Endodermal cell (in vitro differentiated cells): ENCODE measurements at regions not wholly inside any gene's neighbourhood (a gene's known extent, or its start where the extent isn't known, plus 50 kb on each side); places are given as distances from the start of the nearest gene placed in this dataset.

Experiments used
- DNase-seq: peaks from one replicate; pipeline ENCODE4 v3.0.0-alpha.2; 2017
- H3K27ac ChIP-seq: 2 replicates; pipeline ENCODE4 v1.5.1; 2013; ENCODE audit warnings: mild to moderate bottlenecking, low read depth, low read length, moderate library complexity
- H3K27me3 ChIP-seq: 2 replicates; pipeline ENCODE4 v1.6.1; 2013; ENCODE audit warnings: mild to moderate bottlenecking, low read length, moderate library complexity; ENCODE audit not compliant: insufficient read depth, control insufficient read depth, poor library complexity, severe bottlenecking
- H3K36me3 ChIP-seq: 2 replicates; pipeline ENCODE4 v1.7.0; 2013; ENCODE audit warnings: mild to moderate bottlenecking, low read length, moderate library complexity; ENCODE audit not compliant: control insufficient read depth, insufficient read depth
- H3K4me1 ChIP-seq: one replicate; pipeline ENCODE4 v1.7.0; 2013; ENCODE audit warnings: low read length; ENCODE audit not compliant: control insufficient read depth, insufficient read depth
- H3K4me3 ChIP-seq: 2 replicates; pipeline ENCODE4 v1.5.1; 2013; ENCODE audit warnings: mild to moderate bottlenecking, low read length, moderate library complexity
- H3K9ac ChIP-seq: 2 replicates; pipeline ENCODE4 v1.6.1; 2013; ENCODE audit warnings: mild to moderate bottlenecking, low read length, moderate library complexity; ENCODE audit not compliant: poor library complexity, severe bottlenecking; ENCODE audit errors: extremely low read depth
- H3K9me3 ChIP-seq: 2 replicates; pipeline ENCODE4 v1.6.1; 2013; ENCODE audit warnings: mild to moderate bottlenecking, low read length, moderate library complexity; ENCODE audit not compliant: control insufficient read depth
- H3K27ac Mint-ChIP-seq: 2 replicates; pipeline ENCODE4 v1.8.0; 2020; ENCODE audit warnings: mixed read lengths
- H3K27me3 Mint-ChIP-seq: 2 replicates; pipeline ENCODE4 v1.8.0; 2021; ENCODE audit warnings: mild to moderate bottlenecking, mixed read lengths; ENCODE audit not compliant: insufficient read depth
- H3K36me3 Mint-ChIP-seq: 2 replicates; pipeline ENCODE4 v1.8.0; 2020; ENCODE audit warnings: low read depth, mixed read lengths
- H3K4me1 Mint-ChIP-seq: 2 replicates; pipeline ENCODE4 v1.8.0; 2020; ENCODE audit warnings: mixed read lengths
- H3K4me3 Mint-ChIP-seq: 2 replicates; pipeline ENCODE4 v1.8.0; 2020; ENCODE audit warnings: mild to moderate bottlenecking, moderate library complexity, mixed read lengths
- H3K9me3 Mint-ChIP-seq: 2 replicates; pipeline ENCODE4 v1.8.0; 2020; ENCODE audit warnings: mild to moderate bottlenecking, mixed read lengths
- CTCF ChIP-seq: fragments of 200-600 bp; sonication (generic); conservative IDR thresholded peaks from 2 replicates; pipeline ENCODE4 v1.5.0; 2021; ENCODE audit warnings: antibody characterized with exemption, mild to moderate bottlenecking
- WGBS, 2 experiments: methylation state at CpG; one replicate each; pipeline versions ENCODE4 v1.1.5 to v1.1.7; 2013; ENCODE audit warnings: missing lambda C conversion rate in 2 of 2, mixed read lengths in 1 of 2; ENCODE audit not compliant: insufficient coverage in 1 of 2, insufficient read length in 1 of 2; 5-methylcytosine and 5-hydroxymethylcytosine counted together

GRCh38 chr2:108133457-108133856 lies 106.3 kb upstream of the SULT1C3 start:
- Histone ChIP-seq H3K9ac (no peak overlapping the region), H3K9me3 (no peaks in the 10 kb centered on the region), H3K4me3 (no peak overlapping the region), H3K27me3 (no peaks in the 10 kb centered on the region), H3K4me1 (no peaks in the 10 kb centered on the region), H3K27ac (no peak overlapping the region), H3K36me3 (no peaks in the 10 kb centered on the region)
- H3K4me1 Mint-ChIP-seq, result no peaks in the 10 kb centered on the region
- DNase-seq, result no peak
- H3K4me3 Mint-ChIP-seq, result no peak overlapping the region
- H3K27ac Mint-ChIP-seq, result no peak overlapping the region
- no peaks in the 10 kb centered on the region for H3K36me3 Mint-ChIP-seq
- no peak for TF ChIP-seq CTCF
- H3K27me3 Mint-ChIP-seq, result no peaks in the 10 kb centered on the region
- H3K9me3 Mint-ChIP-seq, result peaks cover 5% of the 10 kb centered on the region
- 73 to 78% methylated on average over 2 of the region's 2 CpGs for WGBS, 2 experiments

GRCh38 chr2:108139521-108139920 lies 100.2 kb upstream of the SULT1C3 start:
- Mint-ChIP-seq H3K27me3 (no peaks in the 10 kb centered on the region), H3K27ac (no peak overlapping the region), H3K4me1 (no peaks in the 10 kb centered on the region), H3K36me3 (no peaks in the 10 kb centered on the region), H3K9me3 (no peaks in the 10 kb centered on the region), H3K4me3 (no peak overlapping the region)
- H3K36me3 ChIP-seq, result no peaks in the 10 kb centered on the region
- no peak for TF ChIP-seq CTCF
- 50 to 51% methylated on average over 1 to 2 of the region's 2 CpGs for WGBS, 2 experiments
- H3K27ac ChIP-seq, result no peak overlapping the region
- H3K4me1 ChIP-seq, result no peaks in the 10 kb centered on the region
- H3K9ac ChIP-seq, result no peak overlapping the region
- no peak overlapping the region for H3K4me3 ChIP-seq
- no peaks in the 10 kb centered on the region for H3K27me3 ChIP-seq
- DNase-seq, result no peak
- no peaks in the 10 kb centered on the region for H3K9me3 ChIP-seq

GRCh38 chr2:108145557-108146326 lies 94.0 kb upstream of the SULT1C3 start:
- H3K4me1 ChIP-seq, result no peaks in the 10 kb centered on the region
- TF ChIP-seq CTCF, result no peak
- H3K27ac ChIP-seq, result no peak overlapping the region
- Mint-ChIP-seq H3K4me1 (no peaks in the 10 kb centered on the region), H3K4me3 (no peak overlapping the region), H3K27me3 (no peaks in the 10 kb centered on the region), H3K9me3 (no peaks in the 10 kb centered on the region), H3K27ac (no peak overlapping the region), H3K36me3 (no peaks in the 10 kb centered on the region)
- no peaks in the 10 kb centered on the region for H3K27me3 ChIP-seq
- no peak for DNase-seq
- no peaks in the 10 kb centered on the region for H3K9me3 ChIP-seq
- 71 to 83% methylated on average over 2 of the region's 2 CpGs for WGBS, 2 experiments
- H3K36me3 ChIP-seq, result no peaks in the 10 kb centered on the region
- no peak overlapping the region for H3K4me3 ChIP-seq
- H3K9ac ChIP-seq, result no peak overlapping the region
